Posterior vena cava (tissue), 2 donors: ENCODE measurements at regions not wholly inside any gene's neighbourhood (a gene's known extent, or its start where the extent isn't known, plus 50 kb on each side); places are given as distances from the start of the nearest gene placed in this dataset.
"Not testable (repeated sequence)": the region's sequence is repeated elsewhere in the genome, so short reads cannot be mapped to it uniquely, and the experiment has no call there.

Experiments
- DNase-seq: peaks from one replicate; pipeline ENCODE4 v3.0.0-alpha.2; 2020; ENCODE audit warnings: low spot score
- intact Hi-C, 2 donors: fragments of 100-400 bp; cut with DNase I; formaldehyde crosslinking; loops; one replicate each; pipeline versions ENCODE4 v1.14.1 to v1.14.2; 2022 to 2023
- donor health status: DM: yes; HTN: yes; CAD: no.
- donor health status: DM: yes; HTN: yes; CAD: no.

- DNase-seq = no peak
- intact Hi-C loops = no loop called here
Measured at GRCh38 chr15:30030345-30030744, 52.4 kb upstream of the GOLGA8J start.

- DNase-seq = no peak
- intact Hi-C loops = no loop called here
Measured at GRCh38 chr15:30023798-30024295, 58.9 kb upstream of the GOLGA8J start.

- DNase-seq = no peak
- intact Hi-C loops = no loop called here
Measured at GRCh38 chr15:30010746-30011145, 72.0 kb upstream of the GOLGA8J start.

- no peak for DNase-seq
- intact Hi-C loops = no loop called here
Measured at GRCh38 chr15:30008156-30008555, 74.6 kb upstream of the GOLGA8J start.

GRCh38 chr15:30001602-30002001, 81.2 kb upstream of the GOLGA8J start:
- DNase-seq = no peak
- intact Hi-C loops = no loop called here

- intact Hi-C loops = no loop called here
- no peak for DNase-seq
Measured at GRCh38 chr15:29998033-29998432, 84.7 kb upstream of the GOLGA8J start.

- intact Hi-C loops = no loop called here
- DNase-seq = no peak
Measured at GRCh38 chr15:29997499-29997898, 85.3 kb upstream of the GOLGA8J start.

- no peak for DNase-seq
- intact Hi-C loops = no loop called here
Measured at GRCh38 chr15:29994284-29994683, 88.5 kb upstream of the GOLGA8J start.

GRCh38 chr15:29990954-29991353, 91.8 kb upstream of the GOLGA8J start:
- intact Hi-C loops = no loop called here
- DNase-seq = no peak

GRCh38 chr15:29990035-29990434, 92.7 kb upstream of the GOLGA8J start:
- no peak for DNase-seq
- intact Hi-C loops = no loop called here

- intact Hi-C loops = no loop called here
- DNase-seq = no peak
Measured at GRCh38 chr15:29988701-29989100, 94.1 kb upstream of the GOLGA8J start.

GRCh38 chr15:29986946-29987345, 95.8 kb upstream of the GOLGA8J start:
- no peak for DNase-seq
- intact Hi-C loops = no loop called here

GRCh38 chr15:29978411-29979382, 104.1 kb upstream of the GOLGA8J start:
- no peak for DNase-seq
- intact Hi-C loops = no loop called here

- intact Hi-C loops, DNase-seq: not testable (repeated sequence)
Measured at GRCh38 chr15:29974056-29974455, 108.7 kb upstream of the GOLGA8J start.

- intact Hi-C loops = no loop called here
- no peak for DNase-seq
Measured at GRCh38 chr15:29972051-29972450, 110.7 kb upstream of the GOLGA8J start.

GRCh38 chr15:29970402-29970695, 112.4 kb upstream of the GOLGA8J start:
- intact Hi-C loops = no loop called here
- DNase-seq = no peak

GRCh38 chr15:29969562-29970401, 113.0 kb upstream of the GOLGA8J start:
- no peak for DNase-seq
- intact Hi-C loops = no loop called here

GRCh38 chr15:29968895-29969561, 113.7 kb upstream of the GOLGA8J start:
- intact Hi-C loops = no loop called here

GRCh38 chr15:29968099-29968894, 114.5 kb upstream of the GOLGA8J start:
- intact Hi-C loops = no loop called here

More at GRCh38 chr15:29968895-29969561, 113.7 kb upstream of the GOLGA8J start:
- no peak for DNase-seq

More at GRCh38 chr15:29968099-29968894, 114.5 kb upstream of the GOLGA8J start:
- no peak for DNase-seq
